ENCODE measurements at regions not wholly inside any gene's neighbourhood (a gene's known extent, or its start where the extent isn't known, plus 50 kb on each side); places are given as distances from the start of the nearest gene placed in this dataset.

DNA sequence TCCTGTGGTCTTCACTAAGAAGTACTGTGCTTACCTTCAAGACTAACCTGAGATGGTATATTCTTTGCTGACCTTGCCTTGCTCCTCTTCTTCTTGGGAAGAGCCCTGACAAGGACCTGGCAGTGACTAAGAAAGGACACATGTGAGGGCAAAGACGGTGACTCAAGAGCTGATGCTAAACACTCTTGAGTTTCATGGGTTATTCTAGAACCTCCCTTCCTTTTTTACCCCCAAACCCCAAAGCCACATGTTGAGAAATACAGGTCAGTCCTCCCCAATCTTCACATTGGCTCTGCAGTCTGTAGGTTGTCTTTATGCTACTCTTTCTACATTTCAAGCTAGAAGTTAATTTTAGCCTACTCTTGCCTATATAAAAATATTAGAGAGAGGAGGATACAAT, 200.6 kb downstream of the SEMA6D start:
- TF ChIP-seq, protein P1, sequence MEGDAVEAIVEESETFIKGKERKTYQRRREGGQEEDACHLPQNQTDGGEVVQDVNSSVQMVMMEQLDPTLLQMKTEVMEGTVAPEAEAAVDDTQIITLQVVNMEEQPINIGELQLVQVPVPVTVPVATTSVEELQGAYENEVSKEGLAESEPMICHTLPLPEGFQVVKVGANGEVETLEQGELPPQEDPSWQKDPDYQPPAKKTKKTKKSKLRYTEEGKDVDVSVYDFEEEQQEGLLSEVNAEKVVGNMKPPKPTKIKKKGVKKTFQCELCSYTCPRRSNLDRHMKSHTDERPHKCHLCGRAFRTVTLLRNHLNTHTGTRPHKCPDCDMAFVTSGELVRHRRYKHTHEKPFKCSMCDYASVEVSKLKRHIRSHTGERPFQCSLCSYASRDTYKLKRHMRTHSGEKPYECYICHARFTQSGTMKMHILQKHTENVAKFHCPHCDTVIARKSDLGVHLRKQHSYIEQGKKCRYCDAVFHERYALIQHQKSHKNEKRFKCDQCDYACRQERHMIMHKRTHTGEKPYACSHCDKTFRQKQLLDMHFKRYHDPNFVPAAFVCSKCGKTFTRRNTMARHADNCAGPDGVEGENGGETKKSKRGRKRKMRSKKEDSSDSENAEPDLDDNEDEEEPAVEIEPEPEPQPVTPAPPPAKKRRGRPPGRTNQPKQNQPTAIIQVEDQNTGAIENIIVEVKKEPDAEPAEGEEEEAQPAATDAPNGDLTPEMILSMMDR (IDR thresholded peaks at IDR 0.05), result no peak
- TF ChIP-seq POLR2AphosphoS5 (IDR thresholded peaks at IDR 0.05) (no peak), POLR2A (IDR thresholded peaks at IDR 0.05) (no peak), EP300 (IDR thresholded peaks at IDR 0.05) (no peak)
